CD4-positive, alpha-beta T cell (primary cell): ENCODE measurements at regions not wholly inside any gene's neighbourhood (a gene's known extent, or its start where the extent isn't known, plus 50 kb on each side); places are given as distances from the start of the nearest gene placed in this dataset.

ENCODE experiments used
- ATAC-seq: fragments of 200-7000 bp; cut with Tn5 transposase; one replicate; pipeline ENCODE4 v1.10.0; 2022; ENCODE audit warnings: mild to moderate bottlenecking; ENCODE audit not compliant: poor library complexity
- CTCF ChIA-PET: fragments of 350-600 bp; sonication (Branson Sonifier 250); formaldehyde crosslinking; loops from one replicate; lab custom pipeline; 2021; ENCODE audit warnings: antibody characterized with exemption, inconsistent platforms; lab: Charles Lee
- POLR2A ChIA-PET: fragments of 350-600 bp; sonication (Branson Sonifier 250); formaldehyde crosslinking; loops from one replicate; lab custom pipeline; 2021; ENCODE audit warnings: antibody characterized with exemption, inconsistent platforms; lab: Charles Lee
- DNase-seq, 14 experiments: peaks; one replicate each; pipeline ENCODE4 v3.0.0-alpha.2; 2013 to 2020; ENCODE audit warnings: mixed read lengths in 2 of 14
- H3K27ac ChIP-seq, 2 donors: one replicate each; pipeline versions ENCODE4 v1.5.1 to v1.7.0; 2013; ENCODE audit warnings: low read length in 2 of 2, low read depth in 1 of 2, mild to moderate bottlenecking in 1 of 2
- H3K27me3 ChIP-seq, 2 experiments: 1 replicate in 1 of 2; 2 replicates in 1 of 2; pipeline versions ENCODE4 v1.6.1 to v1.7.0; 2013; ENCODE audit warnings: low read length in 2 of 2, control low read depth in 1 of 2, mild to moderate bottlenecking in 1 of 2, moderate library complexity in 1 of 2; ENCODE audit not compliant: insufficient read depth in 2 of 2, control insufficient read depth in 1 of 2
- H3K36me3 ChIP-seq: one replicate; pipeline ENCODE4 v1.6.1; 2013; ENCODE audit warnings: low read length, control low read depth; ENCODE audit not compliant: insufficient read depth
- H3K4me1 ChIP-seq: one replicate; pipeline ENCODE4 v1.6.1; 2013; ENCODE audit warnings: low read length, control low read depth; ENCODE audit not compliant: insufficient read depth
- H3K4me3 ChIP-seq: one replicate; pipeline ENCODE4 v1.5.1; 2013; ENCODE audit warnings: mild to moderate bottlenecking, low read length, moderate library complexity
- H3K9me3 ChIP-seq, 2 experiments: 1 replicate in 1 of 2; 2 replicates in 1 of 2; pipeline versions ENCODE4 v1.6.1 to v1.7.0; 2013; ENCODE audit warnings: low read length in 2 of 2, mild to moderate bottlenecking in 2 of 2, control low read depth in 1 of 2, moderate library complexity in 1 of 2; ENCODE audit not compliant: control insufficient read depth in 1 of 2, insufficient read depth in 1 of 2
- H3K27ac Mint-ChIP-seq: one replicate; pipeline ENCODE4 v1.8.0; 2020; ENCODE audit warnings: mixed read lengths
- H3K27me3 Mint-ChIP-seq: one replicate; pipeline ENCODE4 v1.8.0; 2021; ENCODE audit warnings: mixed read lengths
- H3K36me3 Mint-ChIP-seq: one replicate; pipeline ENCODE4 v1.8.0; 2021; ENCODE audit warnings: low read depth, mixed read lengths
- H3K4me1 Mint-ChIP-seq: one replicate; pipeline ENCODE4 v1.8.0; 2021; ENCODE audit warnings: low read depth, mixed read lengths
- H3K4me3 Mint-ChIP-seq: one replicate; pipeline ENCODE4 v1.8.0; 2020; ENCODE audit warnings: mild to moderate bottlenecking, mixed read lengths
- H3K9me3 Mint-ChIP-seq: one replicate; pipeline ENCODE4 v1.8.0; 2020; ENCODE audit warnings: mixed read lengths
- intact Hi-C, 2 experiments: fragments of 100-400 bp; cut with DNase I in 1 of 2; cut with micrococcal nuclease in 1 of 2; formaldehyde crosslinking; loops; one replicate each; pipeline versions ENCODE4 v1.15.1 to v1.9.0; 2023 to 2025; cut with DNase I, micrococcal nuclease
- TF ChIP-seq, protein P1 (sequence below): fragments of 200-600 bp; IDR thresholded peaks from one replicate; pipeline ENCODE4 v1.8.0; 2022; ENCODE audit warnings: antibody characterized with exemption, mild to moderate bottlenecking

DNA sequence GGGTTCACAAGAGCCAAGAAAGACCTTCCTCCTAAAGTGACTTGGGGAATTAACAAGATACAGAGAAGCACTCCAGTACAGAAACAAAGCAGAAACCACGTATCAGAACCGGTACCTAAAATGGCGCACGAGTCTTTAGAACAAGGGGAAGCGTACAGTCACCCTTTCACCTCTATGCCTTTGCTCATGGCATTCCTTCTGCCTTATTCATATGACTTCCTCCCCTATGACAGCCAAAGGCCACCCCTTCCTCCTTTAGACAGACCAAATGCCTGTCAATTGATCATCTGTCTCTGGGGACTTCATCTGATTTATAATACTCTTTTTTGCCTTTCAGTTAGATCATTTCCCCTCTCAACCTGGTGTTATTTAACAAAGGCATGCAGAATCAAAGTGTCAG lies 89.5 kb upstream of the OSBPL8 start:
- H3K4me1 Mint-ChIP-seq, result no peaks in the 10 kb centered on the region
- ATAC-seq (no peak), DNase-seq (no peak)
- H3K27me3 Mint-ChIP-seq, result peaks cover 6% of the 10 kb centered on the region
- CTCF ChIA-PET, result no interaction called here
- no peaks in the 10 kb centered on the region for H3K36me3 Mint-ChIP-seq
- TF ChIP-seq, protein P1, sequence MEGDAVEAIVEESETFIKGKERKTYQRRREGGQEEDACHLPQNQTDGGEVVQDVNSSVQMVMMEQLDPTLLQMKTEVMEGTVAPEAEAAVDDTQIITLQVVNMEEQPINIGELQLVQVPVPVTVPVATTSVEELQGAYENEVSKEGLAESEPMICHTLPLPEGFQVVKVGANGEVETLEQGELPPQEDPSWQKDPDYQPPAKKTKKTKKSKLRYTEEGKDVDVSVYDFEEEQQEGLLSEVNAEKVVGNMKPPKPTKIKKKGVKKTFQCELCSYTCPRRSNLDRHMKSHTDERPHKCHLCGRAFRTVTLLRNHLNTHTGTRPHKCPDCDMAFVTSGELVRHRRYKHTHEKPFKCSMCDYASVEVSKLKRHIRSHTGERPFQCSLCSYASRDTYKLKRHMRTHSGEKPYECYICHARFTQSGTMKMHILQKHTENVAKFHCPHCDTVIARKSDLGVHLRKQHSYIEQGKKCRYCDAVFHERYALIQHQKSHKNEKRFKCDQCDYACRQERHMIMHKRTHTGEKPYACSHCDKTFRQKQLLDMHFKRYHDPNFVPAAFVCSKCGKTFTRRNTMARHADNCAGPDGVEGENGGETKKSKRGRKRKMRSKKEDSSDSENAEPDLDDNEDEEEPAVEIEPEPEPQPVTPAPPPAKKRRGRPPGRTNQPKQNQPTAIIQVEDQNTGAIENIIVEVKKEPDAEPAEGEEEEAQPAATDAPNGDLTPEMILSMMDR, result no peak
- Histone ChIP-seq H3K9me3 (no peaks in the 10 kb centered on the region), H3K4me1 (no peaks in the 10 kb centered on the region), H3K4me3 (no peak overlapping the region), H3K27ac (no peak overlapping the region), H3K27me3 (no peaks in the 10 kb centered on the region), H3K36me3 (no peaks in the 10 kb centered on the region)
- POLR2A ChIA-PET, result no interaction called here
- no peak overlapping the region for H3K27ac Mint-ChIP-seq
- no peak overlapping the region for H3K4me3 Mint-ChIP-seq
- intact Hi-C loops, result no loop called here
- no peaks in the 10 kb centered on the region for H3K9me3 Mint-ChIP-seq

DNA sequence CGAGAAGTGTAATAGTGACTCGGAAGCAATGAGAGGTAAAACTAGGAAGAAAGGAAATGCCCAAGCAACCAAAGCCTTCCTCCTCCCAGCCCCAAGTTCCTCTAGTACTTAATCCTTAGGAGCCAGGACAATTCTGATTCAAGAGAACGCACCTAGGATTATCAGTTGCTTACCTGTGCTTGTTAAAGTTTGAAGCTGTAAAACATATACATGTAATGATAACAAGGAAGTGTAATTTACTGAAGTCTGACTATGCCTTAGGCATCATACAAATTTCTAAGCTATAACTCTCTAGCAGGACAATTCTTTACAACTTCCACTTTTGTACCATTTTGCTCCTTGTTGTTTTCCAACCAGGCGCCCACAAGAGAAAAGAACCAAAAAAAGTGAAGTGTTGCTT lies 92.8 kb upstream of the OSBPL8 start:
- Histone ChIP-seq H3K4me1 (no peaks in the 10 kb centered on the region), H3K36me3 (no peaks in the 10 kb centered on the region), H3K4me3 (no peak overlapping the region), H3K27me3 (no peaks in the 10 kb centered on the region), H3K9me3 (no peaks in the 10 kb centered on the region), H3K27ac (no peak overlapping the region)
- H3K4me1 Mint-ChIP-seq, result no peaks in the 10 kb centered on the region
- no peak overlapping the region for H3K4me3 Mint-ChIP-seq
- ATAC-seq, result no peak
- H3K36me3 Mint-ChIP-seq, result no peaks in the 10 kb centered on the region
- CTCF ChIA-PET, result interaction anchor here (1.0 kb wide), 1 partner anchor 73 kb away, joined by 3 read pairs; no protein-coding TSS in a partner anchor
- TF ChIP-seq, protein P1, result no peak
- H3K27me3 Mint-ChIP-seq, result peaks cover 15% of the 10 kb centered on the region
- H3K27ac Mint-ChIP-seq, result no peak overlapping the region
- intact Hi-C loops, result no loop called here
- POLR2A ChIA-PET, result no interaction called here
- no peaks in the 10 kb centered on the region for H3K9me3 Mint-ChIP-seq
- no peak for DNase-seq

DNA sequence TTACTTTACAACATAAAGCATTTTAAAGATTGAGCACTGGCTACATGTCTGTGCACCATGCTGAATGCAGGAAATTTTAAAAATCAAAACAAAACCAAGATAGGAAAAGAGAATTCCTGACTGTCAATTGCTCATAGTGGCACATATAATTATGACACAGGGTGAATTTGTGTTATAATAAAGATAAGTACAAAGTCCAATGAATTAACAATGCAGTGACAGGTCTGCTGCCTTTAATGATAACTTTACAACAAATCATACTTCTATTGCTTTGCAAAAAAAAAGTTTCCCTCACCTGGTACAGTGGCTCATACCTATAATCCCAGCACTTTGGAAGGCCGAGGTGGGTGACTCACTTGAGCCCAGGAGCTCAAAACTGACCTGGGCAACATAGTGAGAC lies 93.8 kb upstream of the OSBPL8 start:
- CTCF ChIA-PET, result interaction anchor here (1.0 kb wide), 1 partner anchor 74 kb away, joined by 3 read pairs; no protein-coding TSS in a partner anchor
- no peak overlapping the region for H3K27ac Mint-ChIP-seq
- no peak overlapping the region for H3K4me3 Mint-ChIP-seq
- Histone ChIP-seq H3K27ac (no peak overlapping the region), H3K27me3 (no peaks in the 10 kb centered on the region), H3K36me3 (no peaks in the 10 kb centered on the region), H3K4me3 (no peak overlapping the region), H3K4me1 (no peaks in the 10 kb centered on the region), H3K9me3 (no peaks in the 10 kb centered on the region)
- H3K4me1 Mint-ChIP-seq, result no peaks in the 10 kb centered on the region
- peaks cover 19% of the 10 kb centered on the region for H3K27me3 Mint-ChIP-seq
- TF ChIP-seq, protein P1, result no peak
- no peaks in the 10 kb centered on the region for H3K9me3 Mint-ChIP-seq
- POLR2A ChIA-PET, result no interaction called here
- intact Hi-C loops, result no loop called here
- DNase-seq (no peak), ATAC-seq (no peak)
- no peaks in the 10 kb centered on the region for H3K36me3 Mint-ChIP-seq
